ENCODE measurements at regions not wholly inside any gene's neighbourhood (a gene's known extent, or its start where the extent isn't known, plus 50 kb on each side); places are given as distances from the start of the nearest gene placed in this dataset.

DNA sequence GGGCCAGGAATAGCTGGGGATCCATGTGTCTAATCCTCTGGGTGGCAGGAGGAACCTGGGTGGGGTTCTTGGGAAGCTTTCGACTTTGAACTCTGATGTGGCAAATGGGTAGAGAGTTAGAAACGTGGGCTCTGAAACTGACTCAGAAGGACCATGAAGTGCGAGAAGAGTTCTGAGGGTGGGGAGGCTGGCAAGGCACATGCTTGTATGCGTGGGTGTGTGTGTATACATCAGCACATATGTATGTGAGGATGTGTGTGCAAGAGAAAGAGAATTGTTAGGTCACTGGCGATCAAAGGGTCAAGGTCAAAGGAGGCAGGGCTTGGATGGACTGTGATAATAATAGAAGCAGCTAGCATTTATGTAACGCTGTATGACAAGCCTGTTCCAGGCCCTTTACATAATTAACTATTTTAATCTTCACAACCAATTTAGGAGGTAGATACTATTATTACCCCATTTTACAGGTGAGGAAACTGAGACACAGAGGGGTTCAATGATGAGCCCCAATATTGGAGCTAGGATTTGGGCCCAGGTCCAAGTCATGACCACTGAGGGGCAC is 84.5 kb upstream of the POU3F1 start:
- no peak overlapping the region for H3K4me3 ChIP-seq (ENCODE audit: low read depth, low read length)
- DNase-seq (ENCODE audit: low read depth), result no peak
- TF ChIP-seq, protein P1, sequence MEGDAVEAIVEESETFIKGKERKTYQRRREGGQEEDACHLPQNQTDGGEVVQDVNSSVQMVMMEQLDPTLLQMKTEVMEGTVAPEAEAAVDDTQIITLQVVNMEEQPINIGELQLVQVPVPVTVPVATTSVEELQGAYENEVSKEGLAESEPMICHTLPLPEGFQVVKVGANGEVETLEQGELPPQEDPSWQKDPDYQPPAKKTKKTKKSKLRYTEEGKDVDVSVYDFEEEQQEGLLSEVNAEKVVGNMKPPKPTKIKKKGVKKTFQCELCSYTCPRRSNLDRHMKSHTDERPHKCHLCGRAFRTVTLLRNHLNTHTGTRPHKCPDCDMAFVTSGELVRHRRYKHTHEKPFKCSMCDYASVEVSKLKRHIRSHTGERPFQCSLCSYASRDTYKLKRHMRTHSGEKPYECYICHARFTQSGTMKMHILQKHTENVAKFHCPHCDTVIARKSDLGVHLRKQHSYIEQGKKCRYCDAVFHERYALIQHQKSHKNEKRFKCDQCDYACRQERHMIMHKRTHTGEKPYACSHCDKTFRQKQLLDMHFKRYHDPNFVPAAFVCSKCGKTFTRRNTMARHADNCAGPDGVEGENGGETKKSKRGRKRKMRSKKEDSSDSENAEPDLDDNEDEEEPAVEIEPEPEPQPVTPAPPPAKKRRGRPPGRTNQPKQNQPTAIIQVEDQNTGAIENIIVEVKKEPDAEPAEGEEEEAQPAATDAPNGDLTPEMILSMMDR (IDR thresholded peaks at IDR 0.05; ENCODE audit: control insufficient read depth, extremely low read depth, insufficient read depth), result no peak

DNA sequence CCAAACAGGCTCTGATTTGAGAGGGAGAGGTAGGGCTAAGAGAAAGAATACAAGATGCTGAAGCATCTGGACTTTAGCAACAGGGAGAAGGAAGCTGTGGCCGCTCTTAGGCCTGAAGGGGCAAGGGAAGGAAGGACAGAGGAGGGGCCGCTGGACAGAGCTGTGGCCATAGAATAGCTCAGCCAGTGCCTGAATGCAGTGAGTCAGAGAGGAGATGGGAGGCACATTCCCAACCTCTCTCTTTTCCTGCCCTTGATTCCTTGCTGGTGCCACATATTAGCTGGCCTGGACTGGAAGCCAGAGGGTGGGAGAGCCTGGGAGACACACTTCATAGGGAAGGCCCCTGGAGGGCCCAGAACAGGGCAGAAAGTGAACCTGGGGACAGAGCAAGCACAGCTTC is 83.4 kb upstream of the POU3F1 start:
- H3K4me3 ChIP-seq (ENCODE audit: low read depth, low read length), result no peak overlapping the region
- DNase-seq (ENCODE audit: low read depth), result no peak
- TF ChIP-seq, protein P1 (IDR thresholded peaks at IDR 0.05; ENCODE audit: control insufficient read depth, extremely low read depth, insufficient read depth), result no peak

DNA sequence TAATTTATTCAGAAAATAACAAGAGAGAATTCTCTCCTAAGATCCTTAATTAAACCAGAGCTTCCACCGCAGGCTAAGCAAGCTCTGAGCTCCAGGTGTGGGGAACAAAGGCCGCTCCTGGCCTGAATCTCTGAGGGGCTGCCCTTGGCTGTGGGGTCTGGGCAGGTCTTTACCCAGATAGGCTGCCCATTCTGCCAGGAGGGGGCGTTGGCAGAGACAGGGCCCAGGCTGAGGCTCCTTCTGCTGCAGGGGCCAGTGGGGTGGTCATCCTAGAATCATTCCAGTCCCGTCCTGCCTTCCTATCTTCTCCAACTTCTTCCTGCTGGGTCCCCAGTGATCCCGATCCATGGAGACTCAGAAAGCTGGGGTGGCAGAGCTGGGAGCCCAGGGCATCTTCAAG is 82.9 kb upstream of the POU3F1 start:
- TF ChIP-seq, protein P1 (IDR thresholded peaks at IDR 0.05; ENCODE audit: control insufficient read depth, extremely low read depth, insufficient read depth), result no peak

DNA sequence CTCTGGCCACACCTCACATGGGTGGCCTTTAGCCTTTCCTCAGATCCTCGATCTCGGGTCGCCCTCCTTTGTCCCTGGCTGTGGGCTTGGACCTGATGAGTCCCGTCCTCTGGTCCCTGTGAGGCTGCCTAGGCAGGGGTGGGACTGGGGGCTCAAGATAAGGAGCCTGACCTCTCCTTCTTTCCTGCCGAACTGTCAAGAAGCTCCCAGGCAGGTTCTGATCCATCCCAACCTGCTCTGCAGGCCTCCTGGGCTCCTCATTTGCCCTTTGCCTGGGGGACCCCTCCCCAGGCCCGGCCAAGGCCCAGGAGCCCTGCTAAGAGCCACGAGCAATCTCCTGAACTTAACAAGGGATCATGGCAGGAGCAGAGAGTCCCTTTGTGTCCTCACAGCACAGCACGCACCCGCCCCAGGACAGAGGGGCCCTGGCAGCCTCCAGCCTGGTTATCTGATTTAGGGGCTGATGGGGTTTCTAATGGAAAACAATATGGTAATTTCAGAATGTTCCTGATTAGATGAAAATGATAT is 82.4 kb upstream of the POU3F1 start:
- TF ChIP-seq, protein P1 (IDR thresholded peaks at IDR 0.05; ENCODE audit: control insufficient read depth, extremely low read depth, insufficient read depth), result no peak
- no peak overlapping the region for H3K4me3 ChIP-seq (ENCODE audit: low read depth, low read length)
- no peak for DNase-seq (ENCODE audit: low read depth)

More for the DNA sequence above, 82.9 kb upstream of the POU3F1 start:
- DNase-seq (ENCODE audit: low read depth), result no peak
- no peak overlapping the region for H3K4me3 ChIP-seq (ENCODE audit: low read depth, low read length)

DNA sequence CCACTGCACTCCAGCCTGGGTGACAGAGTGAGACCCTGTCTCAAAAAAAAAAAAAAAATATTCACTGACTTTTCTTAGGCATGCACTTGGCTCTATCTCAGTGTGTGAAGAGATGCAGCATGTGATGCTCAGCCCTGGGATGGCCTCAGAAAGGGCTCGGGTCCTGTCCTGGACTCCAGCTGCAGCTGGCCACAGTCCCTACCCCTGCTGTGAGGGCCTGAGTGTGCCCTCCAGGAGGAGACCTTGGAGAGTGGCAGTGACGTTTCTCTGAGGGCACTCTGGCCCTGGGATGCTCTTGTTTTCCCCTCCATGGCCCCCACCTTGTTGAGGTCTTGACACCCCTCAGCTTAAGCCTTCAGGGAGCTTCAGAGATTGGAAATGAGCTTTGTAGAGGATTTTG is 81.9 kb upstream of the POU3F1 start:
- H3K4me3 ChIP-seq (ENCODE audit: low read depth, low read length), result no peak overlapping the region
- no peak for DNase-seq (ENCODE audit: low read depth)
- TF ChIP-seq, protein P1 (IDR thresholded peaks at IDR 0.05; ENCODE audit: control insufficient read depth, extremely low read depth, insufficient read depth), result no peak

DNA sequence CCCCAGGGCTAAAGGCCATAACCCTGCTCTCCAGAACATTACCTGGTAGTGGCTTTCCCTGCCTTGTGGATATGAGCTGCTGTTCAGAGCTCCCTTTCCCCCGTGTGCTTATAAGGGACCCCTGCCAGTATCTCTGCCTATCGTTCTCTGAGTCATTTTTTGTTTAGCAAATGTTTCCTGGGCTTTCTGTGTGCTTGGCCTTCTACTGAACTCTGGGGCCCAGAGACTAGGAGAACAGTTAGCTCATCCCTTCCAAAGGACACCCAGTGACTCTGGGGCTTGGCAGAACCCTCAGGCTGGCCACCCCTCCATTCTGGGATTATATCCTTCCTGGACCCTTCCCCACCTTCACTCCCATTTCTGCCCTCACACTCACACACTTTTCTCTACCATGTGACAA is 80.8 kb upstream of the POU3F1 start:
- TF ChIP-seq, protein P1 (IDR thresholded peaks at IDR 0.05; ENCODE audit: control insufficient read depth, extremely low read depth, insufficient read depth), result no peak
- no peak overlapping the region for H3K4me3 ChIP-seq (ENCODE audit: low read depth, low read length)
- no peak for DNase-seq (ENCODE audit: low read depth)

DNA sequence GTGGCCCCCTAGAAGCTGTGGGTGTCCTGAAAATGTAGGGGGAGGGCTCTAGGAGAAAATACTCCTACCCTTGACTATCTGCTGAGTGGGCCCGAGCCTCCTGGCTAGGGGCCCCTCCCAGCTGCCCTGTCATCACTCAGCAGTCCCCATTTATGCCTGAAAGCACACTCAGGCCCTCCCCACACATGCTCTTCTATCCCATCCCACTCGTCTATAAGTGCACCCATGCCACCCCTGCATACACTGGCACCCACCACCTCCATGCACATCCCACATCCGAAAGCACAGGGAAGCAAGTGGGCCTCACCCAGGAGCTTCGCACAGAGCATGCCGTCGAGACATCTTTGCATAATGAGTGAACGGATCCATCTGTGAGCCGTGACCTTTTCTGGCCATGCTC is 80.4 kb upstream of the POU3F1 start:
- no peak overlapping the region for H3K4me3 ChIP-seq (ENCODE audit: low read depth, low read length)
- DNase-seq (ENCODE audit: low read depth), result no peak
- TF ChIP-seq, protein P1 (IDR thresholded peaks at IDR 0.05; ENCODE audit: control insufficient read depth, extremely low read depth, insufficient read depth), result no peak
